Inflammatory macrophage treated with lipopolysaccharide for 1 hour (primary cell): ENCODE measurements at regions not wholly inside any gene's neighbourhood (a gene's known extent, or its start where the extent isn't known, plus 50 kb on each side); places are given as distances from the start of the nearest gene placed in this dataset.

ENCODE experiments used
- DNase-seq, 2 donors: peaks; one replicate each; pipeline ENCODE4 v3.0.0-alpha.2; 2020 to 2022

DNA sequence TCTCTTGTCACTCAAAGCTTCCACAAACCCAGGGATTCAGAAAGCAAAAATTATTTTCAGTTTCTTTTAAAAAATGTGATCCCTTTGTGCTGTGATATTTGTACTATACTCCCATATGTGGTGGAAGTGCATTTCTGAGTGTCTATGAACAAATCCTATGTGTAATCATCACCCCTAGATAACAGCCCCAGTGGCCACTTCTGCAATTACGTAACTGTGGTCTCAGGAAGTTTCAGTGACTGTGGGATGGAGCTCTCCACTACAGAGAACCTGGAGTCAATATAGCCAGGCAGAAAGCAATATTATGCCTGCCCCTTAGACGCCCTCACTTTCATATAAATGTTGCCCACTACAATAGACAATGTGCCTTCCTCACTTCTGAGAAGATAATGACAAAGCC lies 1101.7 kb upstream of the GHITM start:
- DNase-seq = no peak

DNA sequence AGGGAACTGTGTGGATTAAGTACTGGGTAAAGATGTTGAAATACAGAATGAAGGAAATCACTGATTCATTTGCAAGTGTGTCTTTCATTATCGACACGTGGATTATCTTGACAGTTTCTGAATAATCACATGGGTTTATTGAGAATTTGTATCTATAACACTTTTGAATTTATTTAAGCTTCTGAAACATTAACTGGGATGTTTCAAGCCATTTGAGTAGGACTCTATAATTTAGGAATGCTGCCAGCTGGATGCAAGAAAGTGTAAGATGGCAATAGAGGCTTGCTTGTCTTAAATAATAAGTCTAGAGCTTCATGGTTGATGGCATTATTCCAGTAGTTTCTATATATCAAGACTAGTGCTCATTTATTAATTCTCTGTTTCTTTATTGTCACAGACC lies 1100.7 kb upstream of the GHITM start:
- no peak for DNase-seq

DNA sequence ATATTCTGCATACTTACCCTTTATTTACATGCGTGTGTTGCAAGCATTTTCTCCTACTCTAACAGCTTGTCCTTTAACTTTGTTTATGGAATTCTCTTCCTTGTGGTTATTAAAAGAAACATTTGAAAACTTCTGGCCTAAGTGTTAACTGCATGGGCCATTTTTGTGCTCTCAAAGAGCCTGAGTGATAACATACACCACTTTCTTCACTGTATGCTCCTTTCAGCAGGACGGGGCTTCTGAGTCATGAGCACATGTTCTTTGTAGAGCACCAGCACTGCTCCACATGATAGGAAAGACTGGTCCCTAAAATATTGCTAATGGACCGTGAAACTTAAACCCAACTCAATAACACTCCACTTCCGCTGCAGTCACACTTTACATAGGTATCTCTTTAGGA lies 1093.6 kb upstream of the GHITM start:
- no peak for DNase-seq

DNA sequence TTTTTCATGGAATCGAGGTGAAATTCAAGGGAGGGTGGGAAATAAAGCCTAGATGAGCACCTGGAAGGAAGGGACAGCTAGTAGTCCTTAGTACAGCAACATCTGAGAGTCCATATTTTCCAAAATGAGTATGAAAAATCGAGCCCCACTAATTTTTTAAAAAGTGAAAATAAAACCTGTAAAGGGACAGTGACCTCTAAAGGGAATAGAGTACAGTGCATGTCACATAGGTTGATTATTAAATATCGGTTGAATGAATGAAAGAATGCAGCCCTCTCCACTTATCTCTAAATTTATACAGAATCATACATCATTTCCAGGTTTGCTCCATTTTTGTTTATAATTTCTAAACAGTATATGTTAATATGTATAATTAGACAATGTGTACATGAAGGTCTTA lies 1088.5 kb upstream of the GHITM start:
- no peak for DNase-seq

DNA sequence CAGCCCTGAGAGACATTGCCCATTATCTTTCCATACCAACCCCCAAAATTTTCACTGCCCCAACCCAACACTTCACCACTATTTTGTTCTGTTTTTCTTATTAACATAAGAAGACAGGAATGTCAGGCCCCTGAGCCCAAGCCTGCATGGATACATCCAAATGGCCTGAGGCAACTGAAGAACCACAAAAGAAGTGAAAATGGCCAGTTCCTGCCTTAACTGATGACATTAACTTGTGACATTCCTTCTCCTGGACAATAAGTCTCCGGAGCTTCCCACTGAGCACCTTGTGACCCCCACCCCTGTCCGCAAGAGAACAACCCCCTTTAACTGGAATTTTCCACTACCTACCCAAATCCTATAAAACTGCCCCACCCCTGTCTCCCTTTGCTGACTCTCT lies 1076.4 kb upstream of the GHITM start:
- DNase-seq = no peak

DNA sequence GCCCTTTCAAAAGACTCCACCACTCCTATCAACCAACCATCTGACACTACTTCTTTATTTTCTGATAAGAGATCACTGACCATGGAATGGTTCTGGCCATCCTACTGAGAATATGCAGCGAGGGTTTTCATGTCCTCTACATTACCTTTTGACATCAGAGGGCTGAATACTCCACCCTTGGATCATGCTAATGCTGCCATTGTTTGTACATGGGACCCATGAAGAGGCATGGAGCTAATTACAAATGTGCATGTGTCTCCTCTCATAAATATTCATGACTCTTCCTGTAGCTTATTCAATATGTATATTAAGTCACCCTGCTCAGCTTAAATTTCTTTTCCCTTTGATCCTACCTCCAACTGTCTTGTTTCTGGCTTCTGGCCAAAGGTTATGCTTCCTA lies 1065.8 kb upstream of the GHITM start:
- no peak for DNase-seq

DNA sequence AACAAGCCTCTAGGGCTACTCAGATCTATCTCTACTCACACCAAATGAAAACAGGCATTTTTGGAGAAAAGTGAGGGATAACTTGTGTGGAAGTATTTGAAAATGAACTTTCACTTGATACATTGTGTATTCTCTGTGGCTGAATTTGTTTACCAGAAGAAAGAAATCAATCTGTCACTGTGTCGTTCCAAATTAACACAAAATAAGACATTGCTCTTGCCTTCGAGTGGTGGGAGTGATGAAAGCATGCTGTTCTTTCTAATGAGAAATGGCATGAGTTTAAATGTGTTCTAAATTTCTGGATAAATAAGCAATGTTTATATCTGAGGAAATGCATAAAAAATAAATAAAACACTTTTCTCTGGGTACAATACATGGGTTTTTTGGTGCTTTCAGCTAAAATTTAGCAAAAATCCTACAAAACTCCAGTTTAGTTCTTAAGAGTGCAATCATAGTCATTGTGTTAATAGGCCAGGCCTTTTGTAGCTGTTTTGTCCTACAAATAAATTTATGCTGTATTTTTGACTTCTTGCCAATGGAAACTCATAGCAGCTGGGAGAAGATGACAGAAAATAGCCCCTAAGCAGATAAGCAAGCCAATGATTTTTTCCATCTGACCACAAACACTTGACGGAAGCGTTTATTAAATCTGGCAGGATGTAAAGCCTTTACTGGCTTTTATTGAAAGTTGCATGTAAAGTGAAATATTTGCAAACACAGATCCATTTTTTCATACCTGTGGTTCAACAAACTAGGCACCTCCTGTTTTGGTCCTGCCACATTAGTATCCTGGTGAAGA lies 1064.1 kb upstream of the GHITM start:
- no peak for DNase-seq

DNA sequence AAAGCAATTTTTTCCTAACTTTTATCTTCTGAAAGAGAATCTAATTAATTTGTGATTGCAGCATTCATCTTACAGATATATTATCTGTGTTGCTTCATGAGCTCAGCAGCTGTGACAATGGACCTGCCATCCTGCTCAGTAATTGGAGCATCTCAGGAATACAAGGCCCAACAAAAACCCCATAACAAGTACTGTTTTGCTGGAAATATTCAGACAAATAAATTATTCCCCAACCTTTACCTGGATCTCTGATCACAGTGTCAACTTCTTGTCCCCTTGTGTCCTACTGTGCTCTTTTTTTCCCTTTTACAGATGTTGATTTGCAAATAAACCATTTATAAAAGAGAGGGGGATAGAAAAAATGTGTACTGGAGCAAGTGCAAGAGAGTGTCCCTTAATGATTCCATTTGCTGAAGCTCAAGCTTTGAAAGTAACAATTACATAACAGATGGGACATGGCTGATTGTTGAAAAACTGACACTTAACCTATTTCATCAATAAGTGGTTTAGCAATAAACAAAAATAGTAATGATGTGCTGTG lies 1063.4 kb upstream of the GHITM start:
- DNase-seq = no peak

DNA sequence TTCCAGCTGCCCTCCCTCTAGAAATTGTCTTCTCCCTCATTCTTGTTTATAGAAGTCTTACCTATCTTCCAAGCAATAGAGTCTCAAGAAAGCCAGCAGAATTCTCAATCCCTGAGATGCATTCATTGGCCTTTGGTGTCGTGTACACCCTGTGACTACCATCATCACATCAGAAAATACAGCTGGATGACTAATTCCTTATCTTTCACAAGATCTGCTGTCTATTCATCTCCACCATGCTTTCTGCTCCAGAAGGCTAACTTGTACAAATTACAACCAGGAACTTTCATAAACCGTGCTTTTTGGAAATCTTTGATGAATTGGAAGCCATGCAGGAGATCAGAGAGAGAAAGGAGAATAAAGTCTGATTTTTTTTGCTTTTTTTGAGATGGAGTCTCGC lies 1062.9 kb upstream of the GHITM start:
- DNase-seq = no peak

DNA sequence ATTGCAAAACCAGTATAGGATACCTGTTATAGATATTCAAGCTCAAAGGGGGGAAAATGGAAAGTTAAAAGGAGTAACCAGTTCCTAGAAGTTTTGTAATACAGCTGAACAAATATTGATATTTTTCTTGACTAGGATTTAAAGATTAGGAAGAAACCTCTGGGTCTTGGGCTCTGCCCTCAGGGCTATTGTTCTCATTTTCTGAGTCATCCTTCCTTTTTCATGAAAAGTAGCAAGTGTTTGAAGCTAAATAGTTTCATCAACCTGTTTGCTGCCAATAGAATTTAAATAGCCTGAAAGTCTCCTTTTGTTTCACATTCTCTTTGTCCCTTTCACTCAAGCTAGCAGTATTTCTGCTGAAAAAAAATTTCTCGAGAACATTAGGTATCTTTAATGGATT lies 1061.1 kb upstream of the GHITM start:
- no peak for DNase-seq

DNA sequence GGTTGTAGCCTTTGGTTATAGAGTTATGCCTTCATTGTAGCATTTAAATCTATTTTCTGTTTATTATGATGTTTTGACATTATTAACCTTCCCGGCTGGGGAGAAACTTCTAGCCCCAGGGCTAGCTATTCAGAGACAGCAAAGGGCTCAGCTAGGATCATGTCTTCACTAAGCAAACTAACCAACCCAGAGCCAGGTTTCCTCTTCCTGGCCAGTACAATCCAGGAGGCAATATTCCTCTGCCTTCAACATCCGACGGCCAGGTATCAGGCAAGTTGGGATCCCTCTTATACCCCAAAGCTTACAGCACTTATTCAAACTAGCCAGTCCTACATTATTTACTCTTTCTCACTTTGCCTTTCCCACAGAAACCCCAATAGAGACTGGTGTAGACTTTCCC lies 1060.7 kb upstream of the GHITM start:
- DNase-seq = no peak

DNA sequence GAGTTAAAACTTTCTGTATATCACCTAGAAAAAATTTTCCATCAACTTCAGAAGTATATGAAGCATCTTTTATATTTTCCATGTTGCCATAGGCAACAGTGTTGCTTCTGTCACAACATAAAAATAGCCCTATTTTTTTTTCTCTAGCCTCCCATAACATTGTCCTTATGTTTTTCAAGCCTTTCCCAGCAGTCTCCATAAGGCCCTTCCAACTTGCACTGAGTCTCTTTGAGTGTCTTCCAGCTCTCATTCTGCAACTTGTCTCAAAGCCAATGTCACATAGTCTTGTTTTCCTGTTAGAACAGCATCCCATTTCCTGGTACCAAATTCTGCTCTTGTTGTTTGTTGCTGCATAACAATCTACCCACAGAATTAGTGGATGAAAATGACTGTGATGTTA lies 1055.5 kb upstream of the GHITM start:
- no peak for DNase-seq

DNA sequence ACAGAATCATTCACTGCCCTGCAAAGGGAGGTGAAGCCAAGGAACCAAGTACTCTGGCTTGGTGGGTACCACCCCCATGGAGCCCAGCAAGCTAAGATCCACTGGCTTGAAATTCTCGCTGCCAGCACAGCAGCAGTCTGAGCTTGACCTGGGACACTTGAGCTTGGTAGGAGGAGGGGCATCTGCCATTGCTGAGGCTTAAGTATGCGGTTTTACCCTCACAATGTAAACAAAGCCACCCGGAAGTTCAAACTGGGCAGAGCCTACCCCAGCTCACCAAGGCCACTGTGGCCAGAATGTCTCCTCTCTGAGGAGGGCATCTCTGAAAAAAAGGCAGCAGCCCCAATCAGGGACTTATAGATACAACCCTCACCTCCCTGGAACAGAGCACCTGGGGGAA lies 1050.0 kb upstream of the GHITM start:
- DNase-seq = no peak

DNA sequence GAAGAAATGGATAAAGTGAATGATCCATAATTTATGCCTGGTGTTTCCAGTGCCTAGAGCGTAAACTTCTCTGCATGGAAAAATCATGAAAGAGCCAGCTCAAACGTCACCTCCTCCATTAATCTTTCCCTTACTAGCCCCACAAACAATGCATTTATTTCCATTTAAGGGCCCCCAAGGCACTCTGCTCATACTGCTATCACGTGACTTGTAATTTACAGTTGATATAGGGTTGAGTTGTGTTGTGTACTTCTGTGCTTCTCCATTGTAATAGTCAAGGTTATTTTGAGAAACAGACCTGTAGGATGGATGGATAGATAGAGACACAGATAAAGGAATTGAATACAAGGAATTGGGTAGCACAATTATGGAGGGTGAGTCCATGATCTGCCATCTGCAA lies 1034.7 kb upstream of the GHITM start:
- DNase-seq = no peak

DNA sequence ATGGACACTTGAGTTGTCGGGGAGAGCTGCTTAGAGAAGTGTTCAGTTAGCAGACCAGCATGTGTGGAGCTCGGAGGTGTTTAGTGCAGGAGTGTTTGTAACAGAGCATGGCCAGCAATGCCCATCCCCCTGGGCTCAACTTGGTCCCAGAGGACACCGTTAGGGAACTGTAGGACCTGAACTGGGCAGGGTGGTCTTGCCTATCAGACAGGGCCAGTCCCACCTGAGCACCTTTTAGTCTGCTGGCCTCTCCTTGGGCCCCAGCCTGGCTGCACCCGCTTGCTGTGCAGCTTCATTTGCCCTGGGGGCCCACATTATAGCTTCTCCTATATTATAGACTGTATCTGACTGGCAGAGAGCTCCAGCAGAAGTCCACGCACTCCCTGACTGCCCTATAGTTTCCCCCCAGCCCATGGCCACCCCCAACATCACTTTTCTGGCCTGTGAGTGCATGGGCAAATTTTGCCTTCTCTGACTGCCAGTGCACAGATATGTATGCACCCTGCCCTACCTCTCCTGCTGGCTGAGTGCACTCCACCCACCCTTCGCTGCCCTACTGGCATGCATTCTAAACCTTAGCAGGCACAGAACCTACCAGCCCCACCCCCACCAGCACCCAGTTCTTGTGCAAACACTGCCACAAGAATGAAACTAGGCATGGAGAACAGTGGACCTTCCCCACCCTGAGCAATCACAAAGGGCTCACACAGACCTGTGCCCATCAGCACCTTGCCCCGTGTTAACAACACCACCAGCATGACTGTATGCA lies 1030.6 kb upstream of the GHITM start:
- no peak for DNase-seq

DNA sequence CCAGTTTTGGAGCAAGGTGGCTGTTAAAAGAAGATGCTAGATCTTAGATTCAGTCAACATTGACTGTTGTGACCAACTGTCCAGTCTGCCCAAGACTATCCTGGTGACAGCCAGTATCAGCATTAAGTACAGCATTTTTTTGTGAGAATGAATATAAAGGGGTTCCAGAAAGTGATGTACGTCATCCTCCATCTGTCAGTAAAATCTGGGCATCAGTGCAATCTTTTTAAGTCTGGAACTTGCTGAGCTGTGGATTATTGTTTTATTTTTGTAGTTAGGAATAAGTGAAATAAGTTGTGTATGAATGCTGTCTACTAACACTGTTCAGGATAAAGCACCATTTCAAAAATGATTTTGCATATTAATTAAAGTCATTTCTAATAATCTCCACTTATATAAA lies 1020.0 kb upstream of the GHITM start:
- DNase-seq = no peak

DNA sequence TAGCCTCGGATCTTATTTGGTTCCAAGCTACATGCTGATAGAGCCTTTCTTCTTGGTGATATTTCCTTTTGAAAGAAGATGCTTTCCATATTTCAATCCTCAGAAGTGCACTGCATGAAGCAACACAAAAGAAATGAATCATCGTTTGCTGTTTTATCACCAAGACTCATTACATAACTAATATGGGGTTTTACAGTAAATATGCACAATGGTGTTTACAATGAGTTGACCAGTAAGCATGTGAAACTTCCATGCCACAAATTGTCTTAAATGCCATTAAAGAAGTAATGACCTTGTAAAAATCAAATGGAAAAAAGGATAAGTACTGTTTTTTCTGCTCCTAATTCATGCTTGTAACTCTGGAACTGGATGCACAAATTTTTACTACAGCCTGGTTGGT lies 1017.0 kb upstream of the GHITM start:
- DNase-seq = no peak

DNA sequence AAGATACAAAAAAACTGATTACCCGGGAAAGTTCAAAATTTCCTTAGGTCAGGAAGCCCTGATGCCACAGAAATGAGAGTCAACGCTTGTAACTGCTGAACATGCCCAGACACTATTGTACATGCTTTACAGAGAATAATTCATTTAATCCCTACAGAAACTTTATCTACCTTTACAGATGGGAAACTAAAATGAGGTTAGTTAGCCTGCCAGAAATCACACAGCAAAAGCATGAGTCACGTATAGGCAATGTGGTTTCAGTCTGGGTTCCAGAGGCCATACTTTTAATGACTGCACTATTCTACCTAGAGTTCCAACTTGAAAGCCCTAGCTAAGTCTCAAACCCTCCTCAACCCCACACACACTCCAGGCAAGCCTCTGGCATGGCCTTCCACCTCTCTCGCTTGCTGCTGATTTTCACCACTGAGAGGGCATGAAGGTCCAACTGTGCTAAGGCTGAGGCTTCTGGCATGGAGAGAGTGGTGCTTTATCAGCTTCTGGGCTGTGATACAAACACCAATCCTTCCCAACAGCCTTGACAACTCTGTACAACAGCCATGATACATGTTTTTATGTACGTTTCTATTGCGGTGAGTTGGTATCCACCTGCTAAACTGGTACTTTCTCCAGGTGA lies 1011.2 kb upstream of the GHITM start:
- no peak for DNase-seq

DNA sequence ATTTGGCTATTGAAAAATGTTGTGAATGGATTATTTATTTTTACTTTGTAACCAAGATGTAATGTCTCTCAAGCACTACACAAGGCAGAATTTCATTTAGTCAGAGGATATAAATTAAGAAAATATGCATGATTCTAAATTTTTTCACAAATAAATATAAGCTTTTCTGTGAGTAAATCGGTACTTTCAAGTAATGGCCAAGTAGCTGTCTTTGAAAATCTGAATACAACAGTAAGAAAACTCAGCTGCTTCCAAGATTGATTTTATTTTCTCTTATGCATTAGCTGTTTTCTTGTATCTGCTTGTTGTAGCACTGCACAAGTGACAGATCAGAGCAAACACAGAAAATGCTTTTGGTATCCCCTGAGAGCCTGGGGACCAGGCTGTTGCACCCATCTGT lies 998.5 kb upstream of the GHITM start:
- DNase-seq = no peak

DNA sequence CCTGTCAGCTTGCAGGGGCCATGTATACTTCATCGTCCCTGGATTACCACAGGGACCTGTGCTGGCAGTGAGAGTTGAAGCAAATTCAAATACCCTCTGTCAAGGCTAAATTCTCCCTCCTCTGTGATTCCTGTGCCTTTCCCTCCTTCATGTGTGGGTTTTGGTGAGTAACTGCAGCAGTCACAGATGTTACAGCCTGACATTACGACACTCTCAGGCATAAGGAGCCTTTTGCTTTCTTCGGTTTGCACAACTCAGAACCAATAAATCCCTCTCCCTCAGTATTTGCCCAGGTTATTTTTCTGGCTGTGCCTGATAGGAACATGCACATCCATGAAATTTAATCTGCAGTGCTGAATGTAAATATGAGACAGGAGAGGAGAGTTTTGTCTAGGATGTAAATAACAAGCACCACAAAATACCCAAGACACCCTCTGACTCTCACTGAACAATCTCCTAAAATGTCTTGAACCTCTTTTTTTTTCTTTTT lies 997.2 kb upstream of the GHITM start:
- DNase-seq = no peak

DNA sequence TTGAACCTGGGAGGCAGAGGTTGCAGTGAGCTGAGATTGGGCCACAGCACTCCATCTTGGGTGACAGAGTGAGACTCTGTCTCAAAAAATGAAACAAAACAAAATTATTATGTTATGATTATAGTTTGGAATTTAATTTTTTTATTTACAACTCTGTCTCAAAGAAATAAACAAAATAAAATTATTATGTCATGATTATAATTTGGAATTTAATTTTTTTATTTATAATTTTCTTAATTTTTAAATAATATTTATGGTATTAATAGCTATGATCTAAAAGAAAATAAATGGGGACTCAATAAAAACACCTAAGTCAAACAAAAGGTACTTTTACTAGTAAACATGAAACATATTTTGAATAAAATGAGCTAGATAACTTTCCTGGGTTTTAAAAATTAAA lies 994.8 kb upstream of the GHITM start:
- no peak for DNase-seq

DNA sequence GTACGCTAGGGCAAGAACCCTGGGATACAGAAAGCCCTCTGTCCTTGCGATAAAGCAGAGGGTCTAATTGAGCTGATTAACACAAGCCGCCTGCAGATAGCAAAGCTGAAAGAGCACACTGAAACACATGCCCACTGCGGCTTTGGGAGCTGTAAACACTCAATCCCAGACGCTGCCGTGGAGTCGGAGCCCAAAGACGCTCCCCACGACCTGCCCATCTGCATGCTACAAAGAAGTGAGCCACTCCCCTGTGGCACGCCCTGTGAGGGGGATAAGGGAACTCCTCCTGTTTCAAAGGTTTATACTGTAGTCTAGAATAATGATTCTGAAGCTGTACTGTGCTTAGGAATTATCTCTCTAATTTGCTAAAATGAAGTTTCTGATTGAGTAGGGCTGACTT lies 985.6 kb upstream of the GHITM start:
- no peak for DNase-seq

DNA sequence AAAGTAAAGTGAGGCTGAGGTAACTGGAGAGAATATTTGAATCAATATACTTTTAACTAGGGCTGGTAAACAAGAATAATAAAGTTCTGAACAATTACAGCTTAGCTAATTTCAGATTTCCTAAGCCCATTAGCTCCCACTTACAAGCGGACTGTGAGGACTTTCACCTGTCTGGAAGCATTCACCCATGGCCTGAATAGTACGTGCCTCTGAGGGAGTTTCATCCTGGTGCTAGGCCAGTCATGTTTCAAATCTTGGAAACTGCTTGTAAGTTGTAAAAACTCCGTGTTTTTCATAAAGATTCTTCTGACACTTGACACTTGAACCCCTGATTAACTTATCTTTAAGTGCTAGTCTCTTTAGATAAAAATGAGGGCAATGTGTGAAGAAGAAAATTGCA lies 975.2 kb upstream of the GHITM start:
- no peak for DNase-seq

DNA sequence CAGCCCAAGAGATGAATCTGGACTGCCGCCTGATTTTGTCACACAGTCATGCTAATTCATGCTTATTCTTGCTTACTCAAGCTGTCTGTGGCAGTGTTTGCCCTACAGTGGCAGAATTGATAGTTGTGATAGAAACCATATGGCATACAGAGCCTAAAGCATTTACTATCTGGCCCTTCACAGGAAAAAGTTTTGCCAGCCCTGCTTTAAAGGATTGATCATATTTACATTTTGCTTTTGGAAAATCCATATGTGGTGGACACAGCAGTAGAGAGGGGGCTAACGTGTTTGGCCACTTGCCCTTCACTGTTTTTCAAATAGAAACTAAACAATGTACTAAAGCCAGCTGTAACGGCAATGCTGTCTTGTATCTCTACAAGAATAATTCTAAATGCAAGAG lies 974.0 kb upstream of the GHITM start:
- no peak for DNase-seq
